Retinal pigment epithelial cell (primary cell): ENCODE measurements at regions not wholly inside any gene's neighbourhood (a gene's known extent, or its start where the extent isn't known, plus 50 kb on each side); places are given as distances from the start of the nearest gene placed in this dataset.

Experiments
- DNase-seq: peaks from one replicate; pipeline ENCODE4 v3.0.0-alpha.2; 2010; ENCODE audit warnings: low read depth
- H3K4me3 ChIP-seq: 2 replicates; pipeline ENCODE4 v1.5.1; 2011; ENCODE audit warnings: mild to moderate bottlenecking, low read length, control low read depth, moderate library complexity
- CTCF ChIP-seq: conservative IDR thresholded peaks from 2 replicates; pipeline ENCODE4 v1.5.1; 2011; ENCODE audit warnings: low read depth, low read length, control low read depth, inconsistent platforms

- no peak overlapping the region for H3K4me3 ChIP-seq
- TF ChIP-seq CTCF = no peak
- DNase-seq = peak; percentile 27
Observed at GRCh38 chr15:58260725-58261267, 122.6 kb downstream of the AQP9 start.

GRCh38 chr15:58261368-58261767 is 123.2 kb downstream of the AQP9 start:
- TF ChIP-seq CTCF = no peak
- no peak overlapping the region for H3K4me3 ChIP-seq
- no peak for DNase-seq

GRCh38 chr15:58264053-58264971 is 126.1 kb downstream of the AQP9 start:
- no peak for TF ChIP-seq CTCF
- no peak for DNase-seq
- H3K4me3 ChIP-seq = no peak overlapping the region

GRCh38 chr15:58267051-58267450 is 128.9 kb downstream of the AQP9 start:
- no peak overlapping the region for H3K4me3 ChIP-seq
- no peak for DNase-seq
- no peak for TF ChIP-seq CTCF

- H3K4me3 ChIP-seq = no peak overlapping the region
- DNase-seq = no peak
- no peak for TF ChIP-seq CTCF
Observed at GRCh38 chr15:58268746-58269267, 130.6 kb downstream of the AQP9 start.

- no peak overlapping the region for H3K4me3 ChIP-seq
- DNase-seq = peak; percentile 43
- peak; percentile 85 for TF ChIP-seq CTCF
Observed at GRCh38 chr15:58269455-58270414, 131.6 kb downstream of the AQP9 start.
